HG03575 (cell line): ENCODE measurements at regions not wholly inside any gene's neighbourhood (a gene's known extent, or its start where the extent isn't known, plus 50 kb on each side); places are given as distances from the start of the nearest gene placed in this dataset.
A peak's percentile ranks its signal among the peaks of the same experiment; 100 is the strongest.

Experiments
- ATAC-seq: cut with Tn5 transposase; IDR thresholded peaks from one replicate; pipeline ENCODE4 v1.9.1; 2021; ENCODE audit not compliant: unreplicated experiment, insufficient number of reproducible peaks, low FRiP score; ENCODE audit errors: extremely low read depth

- no peak for ATAC-seq
Measured at GRCh38 chr15:97215629-97216028, 744.9 kb upstream of the ARRDC4 start.

- ATAC-seq = no peak
Measured at GRCh38 chr15:97224191-97224641, 736.3 kb upstream of the ARRDC4 start.

DNA sequence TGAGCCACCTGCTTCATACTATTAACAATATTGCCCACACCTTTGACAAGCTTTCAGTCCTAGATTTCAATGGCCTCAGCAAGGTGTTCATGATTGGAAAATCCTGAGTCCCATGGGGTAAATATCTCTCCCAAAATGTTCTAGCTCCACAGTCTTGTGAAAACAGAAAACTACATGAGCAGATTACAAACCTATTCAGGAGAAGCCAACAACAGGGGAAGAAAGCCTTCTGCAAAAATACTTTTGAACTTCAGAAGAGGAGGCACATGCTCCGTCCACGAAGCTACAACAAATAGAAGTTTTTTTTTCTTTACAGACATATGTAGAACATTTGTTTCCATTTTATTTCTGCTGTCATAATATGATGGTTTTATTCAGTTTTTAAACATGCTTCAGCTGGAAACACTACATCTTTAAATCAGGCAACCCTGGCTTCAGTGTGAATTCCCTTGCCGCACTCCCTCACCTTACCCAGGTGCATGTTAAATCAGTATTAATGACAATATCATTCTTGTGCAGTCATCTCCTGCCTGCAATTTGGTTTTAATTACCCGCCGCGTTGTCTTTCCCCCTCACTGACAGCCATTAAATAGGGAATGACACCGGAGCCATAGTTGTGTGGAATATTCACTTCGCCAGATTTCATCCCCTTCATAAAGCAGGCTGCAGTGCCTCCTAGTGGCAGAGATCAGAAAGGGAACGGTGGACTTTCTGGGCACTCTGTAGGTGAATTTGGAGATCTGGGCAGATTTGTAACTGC lies 725.5 kb upstream of the ARRDC4 start:
- ATAC-seq = peak; percentile 64

DNA sequence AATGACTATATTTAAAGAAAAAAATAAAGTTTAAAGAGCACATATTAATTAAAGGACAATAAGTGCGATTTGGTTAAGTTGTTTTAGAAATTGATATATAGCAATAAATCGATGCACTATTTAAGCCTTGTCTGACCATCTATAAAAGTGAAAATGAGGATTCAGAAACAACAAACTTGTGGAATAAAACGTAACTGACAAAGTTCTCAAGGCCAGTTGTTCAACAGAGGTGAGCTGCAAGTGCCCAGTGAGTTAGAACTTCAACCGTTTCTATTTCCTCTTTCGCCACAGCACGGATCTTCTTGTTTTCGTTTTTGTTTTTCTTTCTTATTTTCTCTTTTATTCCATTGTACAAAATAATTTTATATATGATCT lies 724.9 kb upstream of the ARRDC4 start:
- ATAC-seq = no peak

- ATAC-seq = no peak
Measured at GRCh38 chr15:97236140-97236539, 724.4 kb upstream of the ARRDC4 start.

- ATAC-seq = no peak
Measured at GRCh38 chr15:97237160-97237559, 723.3 kb upstream of the ARRDC4 start.

- ATAC-seq = no peak
Measured at GRCh38 chr15:97248376-97248775, 712.1 kb upstream of the ARRDC4 start.

DNA sequence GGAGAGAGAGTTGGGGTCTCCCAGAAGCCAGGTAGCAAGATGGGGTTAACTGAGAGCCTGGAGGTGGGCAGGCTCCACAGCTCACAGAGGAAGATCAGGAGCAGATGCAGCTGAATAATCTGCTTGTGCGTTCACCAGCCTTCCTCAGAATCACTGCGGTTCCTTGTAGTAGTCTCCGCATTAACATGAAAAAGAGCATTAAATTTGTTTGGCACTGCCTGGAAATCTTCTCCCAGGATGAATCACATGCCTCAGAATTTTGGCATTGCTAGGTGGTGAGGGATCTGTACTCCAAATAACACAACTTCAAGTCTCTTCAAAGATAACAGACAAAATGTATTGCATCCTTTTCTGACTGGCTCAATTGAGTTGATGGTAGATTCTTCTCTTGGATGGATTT lies 700.6 kb upstream of the ARRDC4 start:
- ATAC-seq = no peak

- no peak for ATAC-seq
Measured at GRCh38 chr15:97301166-97301565, 659.3 kb upstream of the ARRDC4 start.

DNA sequence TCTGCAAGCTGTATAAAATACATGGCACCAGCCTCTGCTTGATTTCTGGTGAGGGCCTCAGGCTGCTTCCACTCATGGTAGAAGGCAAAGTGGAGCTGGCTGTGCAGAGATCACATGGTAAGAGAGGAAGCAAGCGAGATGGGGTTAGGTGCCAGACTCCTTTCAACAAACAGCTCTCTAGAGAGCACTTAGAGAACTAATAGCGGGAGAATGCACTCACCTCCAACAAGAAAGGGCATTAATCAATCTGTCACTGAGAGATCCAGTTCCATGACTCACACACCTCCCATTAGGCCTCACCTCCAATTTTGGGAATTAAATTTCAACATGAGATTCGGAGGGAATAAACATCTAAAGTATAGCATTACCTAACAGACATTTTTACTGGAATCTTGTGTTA lies 644.1 kb upstream of the ARRDC4 start:
- no peak for ATAC-seq

DNA sequence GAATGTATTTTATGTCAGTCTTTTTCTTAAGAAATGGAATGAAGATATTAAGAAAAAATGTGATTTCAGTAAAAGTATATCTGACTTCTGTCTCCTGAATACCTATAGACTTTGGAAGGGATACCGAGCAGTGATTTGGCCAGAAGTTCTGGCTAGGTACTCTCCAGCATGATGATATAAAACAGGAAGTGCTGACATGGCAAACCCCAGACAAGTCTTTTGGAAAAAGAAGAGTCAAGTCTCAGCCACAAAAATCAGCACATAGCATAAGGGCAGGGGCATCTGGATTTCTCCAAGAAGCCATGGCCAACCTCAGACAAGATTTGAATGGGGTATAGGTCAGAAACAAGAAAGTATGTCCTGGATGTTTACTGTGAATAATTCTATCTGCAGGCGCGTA lies 643.3 kb upstream of the ARRDC4 start:
- no peak for ATAC-seq

- ATAC-seq = no peak
Measured at GRCh38 chr15:97319291-97319690, 641.2 kb upstream of the ARRDC4 start.

- ATAC-seq = no peak
Measured at GRCh38 chr15:97346221-97346620, 614.3 kb upstream of the ARRDC4 start.

DNA sequence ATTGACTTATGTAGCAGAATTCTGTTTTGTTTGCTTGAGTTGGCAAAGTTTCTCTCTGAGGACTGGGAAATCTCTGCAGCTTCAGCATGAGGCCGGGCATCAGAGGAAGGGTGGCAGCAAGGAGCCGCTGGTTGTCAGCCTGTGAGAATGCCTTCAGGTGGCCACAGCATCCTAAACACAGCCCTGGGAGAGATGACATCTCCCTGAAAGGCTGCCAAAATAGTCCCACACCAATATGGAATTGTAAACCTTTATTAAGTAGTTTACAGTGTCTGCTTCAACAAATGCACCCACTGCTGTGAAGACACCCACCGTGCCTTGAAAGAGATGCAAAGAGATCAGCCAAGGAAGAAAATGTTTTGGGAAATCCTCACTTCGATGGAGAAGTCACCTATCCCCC lies 609.7 kb upstream of the ARRDC4 start:
- no peak for ATAC-seq

DNA sequence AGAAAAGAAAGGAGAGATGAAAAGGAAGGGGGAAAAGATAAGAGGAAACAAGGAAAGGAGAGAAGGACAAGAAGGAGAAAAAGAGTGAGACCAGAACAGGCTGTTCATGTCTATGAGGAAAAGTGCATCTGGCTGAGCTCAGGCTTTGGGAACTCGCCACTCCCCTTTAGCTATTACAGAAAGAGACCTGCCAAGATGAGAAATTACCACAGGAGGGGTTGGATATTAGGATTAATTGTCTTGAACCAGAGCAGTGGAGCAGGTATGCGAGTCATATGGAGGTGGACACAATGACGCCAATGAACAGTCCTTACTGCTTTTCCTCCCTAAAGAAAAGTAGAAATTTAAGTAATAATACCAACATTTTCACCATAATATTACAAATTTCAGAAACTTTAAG lies 577.0 kb upstream of the ARRDC4 start:
- ATAC-seq = no peak

GRCh38 chr15:97386940-97387339 lies 573.6 kb upstream of the ARRDC4 start:
- no peak for ATAC-seq

DNA sequence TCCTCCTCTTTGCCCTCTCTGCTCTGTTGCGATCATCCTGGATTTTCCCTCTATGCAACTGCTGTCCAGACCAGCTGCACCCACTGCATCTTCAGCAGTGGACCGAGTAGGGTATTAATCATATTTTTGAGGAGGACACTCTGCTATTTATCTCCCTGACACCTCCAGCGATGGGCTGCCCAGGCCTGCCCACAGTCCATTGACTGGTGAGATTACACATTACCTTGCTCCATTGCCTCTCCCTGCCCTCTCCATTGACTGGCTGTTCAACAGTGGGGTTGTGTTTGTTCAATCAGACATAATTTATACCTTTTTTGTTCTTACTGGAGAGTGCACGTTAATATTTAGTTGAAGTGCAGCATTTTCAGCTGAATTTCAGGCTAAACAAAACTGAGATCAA lies 559.3 kb upstream of the ARRDC4 start:
- no peak for ATAC-seq

DNA sequence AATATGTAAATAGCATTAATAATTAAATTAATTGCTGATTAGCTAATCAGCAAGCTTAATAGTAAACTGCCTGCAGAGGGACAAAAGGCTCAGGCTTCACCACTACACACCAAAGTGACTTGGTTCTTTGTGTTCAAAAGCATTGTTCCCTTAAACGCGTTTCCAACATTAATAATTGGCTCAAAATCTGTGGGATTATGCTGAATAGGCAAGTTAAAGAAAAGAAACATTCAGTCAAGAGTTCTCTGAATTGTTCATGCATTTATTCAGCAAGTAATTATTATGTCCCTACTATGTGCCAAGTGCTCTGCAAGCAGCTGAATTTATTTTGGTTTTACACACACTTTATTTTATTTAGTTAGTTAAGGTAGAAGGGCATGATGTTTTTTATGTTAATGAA lies 558.5 kb upstream of the ARRDC4 start:
- no peak for ATAC-seq

- ATAC-seq = no peak
Measured at GRCh38 chr15:97406841-97407240, 553.7 kb upstream of the ARRDC4 start.

DNA sequence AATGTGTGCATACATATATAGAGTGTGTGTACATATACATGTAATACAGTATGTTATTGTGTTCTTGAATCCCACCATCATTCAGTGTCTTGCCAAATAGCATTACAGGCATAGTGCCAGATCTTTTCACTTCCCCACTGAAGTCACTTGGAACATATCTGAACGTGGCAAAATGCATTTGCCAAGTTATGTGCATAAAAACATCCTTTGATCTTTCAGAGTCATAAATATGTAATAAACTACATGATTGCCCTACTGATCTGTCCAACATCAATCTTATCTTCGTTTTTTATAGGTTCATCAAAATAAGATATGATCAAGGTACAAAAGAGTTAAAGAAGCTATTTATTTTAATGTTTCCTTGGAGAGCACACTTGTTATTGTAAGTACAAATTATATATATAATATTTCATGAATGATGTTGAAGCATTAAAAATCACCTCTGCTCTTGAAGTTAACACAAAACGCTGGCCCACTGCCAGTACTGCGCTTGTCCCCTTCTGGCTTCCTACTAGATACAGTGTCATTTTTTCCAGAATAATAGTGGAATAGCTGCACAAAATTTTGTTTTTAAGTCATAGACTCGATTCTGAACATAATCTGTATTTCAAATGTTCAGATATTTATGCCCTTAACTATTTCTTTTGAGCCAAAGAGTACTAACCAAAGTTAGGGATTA lies 549.5 kb upstream of the ARRDC4 start:
- no peak for ATAC-seq

- ATAC-seq = no peak
Measured at GRCh38 chr15:97420130-97420529, 540.4 kb upstream of the ARRDC4 start.
